Erythroblast (primary cell): ENCODE measurements at regions not wholly inside any gene's neighbourhood (a gene's known extent, or its start where the extent isn't known, plus 50 kb on each side); places are given as distances from the start of the nearest gene placed in this dataset.

Experiments used
- GATA1 ChIP-seq: IDR thresholded peaks from 2 replicates; pipeline ENCODE4 v1.6.1; 2011; ENCODE audit warnings: low read depth, mild to moderate bottlenecking, control low read depth, low read length, moderate library complexity
- POLR2A ChIP-seq: IDR thresholded peaks from 2 replicates; pipeline ENCODE4 v1.6.1; 2011; ENCODE audit warnings: mild to moderate bottlenecking, low read length

GRCh38 chr1:90488451-90488850 lies 228.7 kb downstream of the BARHL2 start:
- TF ChIP-seq POLR2A (no peak), GATA1 (no peak)
